ENCODE measurements at regions not wholly inside any gene's neighbourhood (a gene's known extent, or its start where the extent isn't known, plus 50 kb on each side); places are given as distances from the start of the nearest gene placed in this dataset.
"Not testable (repeated sequence)": the region's sequence is repeated elsewhere in the genome, so short reads cannot be mapped to it uniquely, and the experiment has no call there.

DNA sequence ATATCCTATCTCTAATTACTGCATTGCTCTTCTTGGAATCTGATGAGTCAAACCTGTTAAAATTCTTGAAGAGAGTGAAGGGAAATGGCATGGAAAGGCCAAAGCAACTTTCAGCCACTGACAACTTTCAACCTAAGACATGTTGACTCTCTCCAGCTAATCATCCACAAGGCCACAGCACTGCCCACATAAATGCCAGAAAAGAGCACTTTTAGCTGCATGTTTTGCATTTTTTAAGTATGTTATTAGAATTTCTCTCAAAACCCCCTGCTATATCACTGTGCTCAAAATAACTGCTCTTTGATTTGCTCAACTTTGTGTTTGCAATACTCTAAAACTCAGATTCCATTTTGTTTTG lies 352.5 kb downstream of the ADGRL2 start:
- no peak for DNase-seq

DNA sequence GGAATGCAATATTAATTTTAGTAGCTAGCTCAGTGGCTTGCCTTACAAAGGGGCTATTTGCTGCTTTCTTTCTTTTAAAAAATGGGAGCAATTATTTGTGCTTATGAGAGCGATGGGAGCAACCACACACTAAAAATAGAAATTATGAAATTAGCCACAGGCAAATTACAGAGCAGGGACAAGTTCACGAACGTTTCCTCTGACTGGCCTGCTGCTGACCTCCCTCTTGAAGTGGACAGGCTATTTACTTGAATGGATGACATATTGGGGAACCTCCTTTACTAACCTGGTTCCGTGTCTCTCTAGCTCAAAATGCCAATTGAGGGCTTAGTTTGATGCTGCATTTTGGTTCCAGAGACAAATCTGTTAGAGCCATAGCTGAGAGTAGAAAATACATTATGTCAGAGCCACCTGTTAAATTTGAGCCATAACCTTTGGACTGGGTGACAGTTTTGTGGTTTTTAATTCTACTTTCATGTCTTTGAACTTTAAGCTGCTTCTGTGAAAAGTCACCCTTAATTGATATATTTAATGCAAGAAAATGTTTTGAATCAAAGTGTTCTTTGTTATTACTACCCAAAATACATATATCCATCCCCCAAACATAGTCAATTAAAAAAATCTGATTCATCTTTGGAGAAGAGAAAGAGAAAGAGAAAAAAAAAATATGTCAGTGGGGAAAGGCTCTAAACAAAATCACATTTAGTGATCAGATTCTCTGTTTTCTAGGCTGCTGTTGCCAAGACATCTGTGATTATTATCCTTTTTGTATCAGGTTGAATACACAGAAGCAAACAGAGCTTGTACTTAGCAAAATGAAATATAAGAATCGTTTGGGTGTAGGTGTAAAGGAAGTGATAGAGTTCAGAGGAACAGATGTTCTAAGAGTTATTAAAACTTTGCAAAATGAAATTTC lies 351.9 kb downstream of the ADGRL2 start:
- DNase-seq: no peak

DNA sequence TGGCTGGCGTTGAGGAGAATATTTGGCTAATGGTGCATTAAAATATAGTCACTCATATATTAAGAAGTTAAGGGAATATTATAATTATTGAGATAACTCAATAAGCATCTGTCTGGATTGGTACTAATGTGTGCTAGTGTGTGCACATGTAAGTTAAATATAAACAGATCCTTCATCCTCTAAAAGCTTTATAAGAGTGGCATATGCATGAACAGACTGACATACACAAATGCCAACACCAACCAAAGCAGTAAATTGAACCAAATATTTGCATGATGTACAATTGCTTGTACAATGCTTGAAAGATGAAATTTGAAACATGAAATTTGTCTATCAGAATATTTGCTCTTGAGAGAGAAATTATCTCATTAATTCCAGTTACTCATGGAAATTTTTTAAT lies 344.9 kb downstream of the ADGRL2 start:
- DNase-seq: no peak

DNA sequence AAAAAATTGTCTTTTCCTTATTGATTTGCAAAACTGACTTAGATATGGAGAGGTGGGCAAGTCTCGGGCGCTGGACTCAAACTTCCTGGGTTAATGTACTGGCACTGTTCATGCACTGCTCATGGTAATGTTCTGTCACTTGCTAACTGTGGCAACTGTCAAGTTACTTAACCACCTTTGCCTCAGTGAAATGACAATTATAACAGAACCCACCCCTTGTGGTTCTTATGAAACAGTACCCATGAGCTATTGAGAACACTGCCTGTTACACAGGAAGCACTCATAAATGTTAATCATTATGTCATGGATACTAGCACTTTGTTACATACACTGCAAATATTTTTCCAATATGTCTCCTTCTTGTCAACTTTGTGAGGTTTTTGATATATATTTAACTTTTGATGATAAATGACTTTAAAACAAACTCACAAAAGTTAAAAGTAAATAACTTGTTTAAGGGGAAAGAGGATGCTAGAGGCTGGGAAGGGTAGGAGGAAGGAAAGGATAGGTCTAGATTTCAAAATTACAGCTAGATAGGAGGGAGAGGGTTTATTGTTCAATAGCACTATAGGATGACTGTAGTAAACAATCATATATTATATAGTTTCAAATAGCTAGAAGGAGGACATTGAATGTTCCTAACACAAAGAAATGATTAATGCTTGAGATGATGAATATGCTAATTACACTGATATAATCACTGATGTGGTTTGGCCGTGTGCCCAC lies 342.5 kb downstream of the ADGRL2 start:
- DNase-seq: no peak

DNA sequence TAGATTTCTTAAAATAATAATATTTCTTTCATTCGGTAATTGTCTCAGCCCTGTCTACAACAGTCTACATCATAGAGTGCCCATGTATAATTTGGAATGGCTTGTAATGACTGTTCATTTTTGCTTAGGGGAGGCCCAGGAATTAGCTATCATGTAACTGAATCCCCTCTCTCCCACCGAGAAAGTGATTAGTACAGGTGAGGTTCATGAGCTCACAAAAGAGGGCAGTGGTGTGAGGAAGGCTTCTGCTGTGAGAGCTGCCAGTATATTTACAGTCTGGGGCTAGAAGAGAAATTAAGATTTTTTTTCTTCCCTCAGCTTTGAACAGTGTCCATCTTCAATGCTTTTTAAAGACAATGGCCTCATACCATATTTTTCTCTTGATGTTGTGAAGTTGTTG lies 340.7 kb downstream of the ADGRL2 start:
- no peak for DNase-seq

DNA sequence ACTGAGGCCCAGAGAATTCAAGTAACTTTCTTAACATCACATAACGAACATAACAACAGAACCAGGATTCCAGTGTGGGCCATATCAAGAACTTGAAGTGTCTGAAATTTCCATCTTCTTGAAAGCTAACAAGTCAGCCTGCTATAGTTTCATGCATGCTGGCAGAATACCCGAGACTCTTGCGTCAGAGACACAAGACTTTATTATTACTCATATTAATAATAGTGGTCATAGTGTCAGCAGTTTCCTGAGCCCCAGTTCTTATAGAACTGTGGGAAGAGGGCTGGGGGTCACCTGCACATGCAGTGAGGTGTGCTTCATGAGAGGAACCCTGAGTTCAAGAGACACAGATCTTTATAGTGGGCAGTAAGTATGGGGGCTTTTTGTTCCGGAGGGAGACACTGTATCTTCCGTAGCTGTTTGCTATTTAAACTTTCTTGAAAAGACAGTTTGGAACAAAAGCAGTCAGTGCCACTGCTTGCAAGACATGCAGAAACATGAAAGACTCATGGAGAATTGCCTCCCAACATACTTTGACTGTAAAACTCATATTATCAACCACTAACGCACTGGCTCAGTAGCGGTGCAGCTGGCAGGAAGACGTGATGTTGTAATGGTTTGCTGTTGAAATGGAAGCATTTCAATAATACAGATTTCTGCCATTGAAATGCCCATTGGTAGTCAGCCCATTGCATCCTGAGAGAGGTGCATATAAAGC lies 339.2 kb downstream of the ADGRL2 start:
- no peak for DNase-seq

DNA sequence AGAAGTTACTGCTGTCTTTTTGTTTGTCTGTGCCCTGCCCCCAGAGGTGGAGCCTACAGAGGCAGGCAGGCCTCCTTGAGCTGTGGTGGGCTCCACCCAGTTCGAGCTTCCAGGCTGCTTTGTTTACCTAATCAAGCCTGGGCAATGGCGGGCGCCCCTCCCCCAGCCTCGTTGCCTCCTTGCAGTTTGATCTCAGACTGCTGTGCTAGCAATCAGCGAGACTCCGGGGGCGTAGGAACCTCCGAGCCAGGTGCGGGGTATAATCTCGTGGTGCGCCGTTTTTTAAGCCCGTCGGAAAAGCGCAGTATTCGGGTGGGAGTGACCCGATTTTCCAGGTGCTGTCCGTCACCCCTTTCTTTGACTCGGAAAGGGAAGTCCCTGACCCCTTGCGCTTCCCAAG lies 335.6 kb downstream of the ADGRL2 start:
- DNase-seq: not testable (repeated sequence)

DNA sequence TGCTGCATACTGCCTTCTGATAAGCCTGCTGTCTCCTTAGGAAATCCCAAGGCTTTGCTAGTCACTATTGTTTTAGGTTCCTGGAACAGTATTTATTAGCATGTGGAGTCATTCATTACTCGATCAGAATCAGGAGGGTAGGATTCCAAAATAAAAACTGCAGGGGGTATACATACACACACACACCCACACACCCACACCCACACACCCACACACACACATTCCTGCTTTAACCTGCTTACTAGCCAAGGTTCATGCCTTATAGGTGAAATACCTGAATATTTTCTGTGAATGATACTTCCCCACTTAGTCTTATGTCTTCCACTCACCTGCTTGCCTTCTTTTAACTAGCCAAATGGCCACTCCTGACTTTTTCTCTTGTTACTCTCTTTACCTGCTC lies 325.1 kb downstream of the ADGRL2 start:
- DNase-seq: no peak

DNA sequence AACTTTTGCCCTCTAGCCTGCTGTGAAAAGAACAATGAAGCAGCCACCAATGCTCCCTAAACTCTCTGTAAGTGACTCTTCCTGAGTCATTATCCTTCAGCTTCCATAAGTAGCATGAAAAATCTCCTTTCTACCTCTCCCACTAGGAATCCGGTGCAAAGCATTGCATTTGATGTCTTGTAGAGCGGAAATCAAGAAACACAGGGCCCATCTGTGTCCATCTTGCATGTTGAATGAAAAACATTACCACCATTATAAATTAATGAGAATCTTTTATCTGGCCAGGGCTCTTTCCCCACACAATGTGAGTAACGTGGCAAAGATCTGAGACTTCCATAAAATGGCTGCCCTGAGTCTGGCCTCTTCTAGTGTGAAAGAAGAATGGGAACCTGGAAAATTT lies 324.4 kb downstream of the ADGRL2 start:
- no peak for DNase-seq

DNA sequence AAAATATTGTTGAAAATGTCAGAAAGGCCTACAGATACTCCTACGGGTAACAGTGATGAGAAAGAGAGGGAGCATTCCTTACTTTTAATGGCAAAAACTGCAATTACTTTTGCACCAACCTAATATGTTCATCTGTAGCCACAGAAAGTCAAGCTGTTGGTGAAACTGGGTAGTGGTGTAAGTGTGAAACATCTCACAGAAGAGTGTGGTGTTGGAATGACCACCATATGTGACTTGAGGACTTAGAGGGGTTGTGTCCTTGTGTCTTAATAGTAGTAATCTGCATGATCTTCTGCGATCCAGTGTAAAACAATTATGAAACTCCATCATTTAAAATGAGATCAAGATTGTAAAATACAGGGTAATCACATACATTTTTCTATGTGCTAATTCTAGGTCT lies 320.7 kb downstream of the ADGRL2 start:
- no peak for DNase-seq

DNA sequence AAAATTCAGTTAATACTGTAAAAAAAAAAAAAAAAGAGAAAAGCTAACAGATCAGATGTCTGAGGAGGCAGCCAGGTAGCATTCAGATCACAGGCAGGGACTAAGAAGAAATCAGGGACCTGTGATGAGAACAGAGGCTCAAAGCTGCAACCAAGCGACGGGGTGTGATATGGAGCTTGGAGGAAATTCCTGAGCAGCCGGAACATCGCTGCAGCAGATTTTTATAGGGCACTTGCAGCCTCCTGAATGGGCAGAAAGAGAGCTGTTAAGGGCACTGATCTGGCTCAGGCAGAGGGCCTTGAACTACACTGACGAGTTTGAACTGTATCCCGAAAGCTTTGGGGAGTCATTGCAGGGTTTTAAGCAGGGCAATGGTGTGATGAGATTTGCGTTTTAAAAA lies 315.4 kb downstream of the ADGRL2 start:
- DNase-seq: no peak

DNA sequence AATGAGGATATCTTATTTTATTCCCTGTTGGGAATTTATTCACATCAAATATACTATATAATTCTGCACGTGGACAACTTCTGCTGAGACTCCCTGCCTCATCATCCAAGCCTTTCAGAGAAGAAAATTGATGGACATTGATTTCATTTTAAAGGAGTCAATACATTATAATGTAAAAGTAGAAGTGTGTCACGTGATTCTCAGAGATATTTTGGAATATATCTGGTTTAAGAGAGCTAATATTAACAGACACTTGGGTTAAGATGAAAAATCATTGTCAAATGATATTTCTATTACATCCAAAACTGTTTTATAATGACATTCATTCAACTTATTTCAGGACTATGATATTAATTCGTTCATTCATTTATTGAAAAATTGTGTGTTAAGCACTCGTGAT lies 314.2 kb downstream of the ADGRL2 start:
- no peak for DNase-seq

DNA sequence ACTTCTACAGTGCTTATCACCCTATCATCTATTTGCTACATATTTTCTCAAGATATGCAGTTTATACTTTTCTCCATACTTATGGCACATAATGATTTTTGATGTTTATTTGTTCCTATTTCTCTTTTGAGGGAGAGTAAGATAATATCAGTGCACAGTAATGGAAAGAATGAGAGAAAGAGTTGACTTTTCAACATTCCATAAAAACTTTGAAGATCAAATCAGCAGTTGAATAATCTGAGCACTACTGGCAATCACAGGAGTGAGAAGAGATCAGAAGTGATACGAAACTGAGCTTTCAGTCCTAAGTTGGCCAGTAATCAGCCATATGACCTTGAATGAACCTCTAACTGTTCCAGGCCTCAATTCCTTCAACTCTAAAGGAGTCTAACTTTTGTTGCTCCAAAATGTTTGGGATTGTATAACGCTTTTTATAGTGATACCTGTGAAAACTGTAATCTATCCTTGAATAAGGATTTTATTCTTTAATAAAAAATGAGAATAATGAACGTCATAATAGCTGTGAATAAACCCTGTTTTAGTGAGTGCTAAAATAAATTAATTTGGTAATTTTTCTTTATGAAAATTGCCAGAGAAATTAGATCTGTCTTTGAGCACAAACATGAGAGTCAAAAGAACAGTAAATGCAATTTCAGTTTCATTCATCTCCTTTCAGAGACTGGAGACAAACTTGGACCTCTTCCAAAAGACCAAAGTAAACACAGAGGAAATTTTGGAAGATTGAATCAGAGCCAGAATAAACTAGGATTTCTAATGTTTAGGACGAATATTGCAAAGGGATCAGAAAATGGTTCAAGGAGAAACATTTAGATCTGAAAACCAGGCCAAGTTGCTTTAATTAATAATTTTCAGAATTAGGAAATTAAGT lies 309.9 kb downstream of the ADGRL2 start:
- DNase-seq: no peak

DNA sequence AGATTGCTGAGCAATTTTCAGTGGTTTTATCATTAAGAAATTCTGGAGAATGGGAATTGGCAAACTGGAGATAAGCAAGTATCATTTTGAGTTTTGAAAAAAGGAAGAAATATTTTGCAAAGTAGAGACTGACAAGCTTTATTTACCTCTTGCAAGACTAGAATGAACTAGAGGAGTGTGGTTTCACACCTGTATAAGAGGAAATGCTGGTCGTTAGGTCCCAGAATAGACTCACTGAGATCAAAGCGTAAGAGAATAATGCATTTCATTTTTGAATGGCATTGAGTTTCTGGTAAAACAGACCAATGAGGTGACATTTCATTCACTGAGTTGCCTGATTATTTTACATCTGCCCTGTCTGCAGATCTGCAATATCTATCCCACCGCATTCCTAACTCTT lies 308.1 kb downstream of the ADGRL2 start:
- DNase-seq: no peak

DNA sequence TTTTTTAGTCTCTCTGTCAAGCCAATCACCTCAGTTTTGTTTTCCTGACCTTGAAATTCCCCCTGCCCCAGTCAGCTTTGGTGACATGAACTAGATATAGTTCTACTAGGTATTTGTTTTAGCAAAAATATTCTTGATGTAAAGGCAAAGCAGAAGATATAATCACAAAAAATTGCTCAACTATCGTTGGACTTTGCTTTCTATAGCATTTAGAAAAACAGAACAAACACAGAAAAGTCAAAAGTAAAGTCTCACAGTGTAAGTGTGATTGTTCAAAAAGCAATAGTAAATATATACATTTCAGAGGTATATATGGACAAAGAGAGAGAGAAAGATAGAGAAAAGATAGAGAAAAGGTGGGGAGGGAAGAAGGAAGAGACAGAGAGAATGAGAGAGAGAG lies 305.9 kb downstream of the ADGRL2 start:
- no peak for DNase-seq

DNA sequence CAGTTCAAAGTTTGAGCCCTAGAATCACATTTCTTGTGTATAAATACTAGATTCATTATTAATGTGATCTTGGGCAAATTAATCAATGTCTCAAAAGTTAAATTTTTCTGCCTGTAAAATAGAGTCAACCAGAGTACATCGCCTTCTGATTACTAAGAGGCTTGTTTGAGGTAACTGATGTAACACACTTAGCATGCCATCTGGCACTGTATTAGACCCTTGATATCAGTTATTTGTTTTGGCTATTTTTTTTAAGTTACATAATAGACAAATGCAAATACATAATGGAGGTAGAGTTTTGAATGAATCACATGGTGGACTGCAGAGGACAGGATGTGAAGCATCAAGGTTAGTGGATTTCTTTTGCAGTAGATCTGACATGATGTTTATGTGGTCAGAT lies 298.4 kb downstream of the ADGRL2 start:
- no peak for DNase-seq

DNA sequence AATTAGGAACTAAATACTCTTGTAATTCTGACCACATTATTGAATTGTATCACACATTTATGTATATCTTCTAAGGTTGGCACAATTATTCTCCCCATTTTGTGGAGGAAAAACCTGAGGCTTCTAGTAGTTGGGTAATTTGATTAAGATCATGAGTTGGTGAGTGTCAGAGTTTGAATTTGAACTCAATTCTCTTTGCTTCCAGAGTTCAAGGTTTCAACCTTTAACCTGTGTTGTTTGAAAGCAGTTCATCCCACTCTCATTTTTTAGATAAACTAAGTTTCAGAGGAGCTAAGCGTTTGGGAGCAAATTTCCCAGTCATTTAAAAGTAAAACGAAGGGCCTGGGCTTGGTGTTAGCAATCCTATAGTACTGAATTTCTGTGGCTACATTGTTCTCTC lies 293.4 kb downstream of the ADGRL2 start:
- DNase-seq: no peak

DNA sequence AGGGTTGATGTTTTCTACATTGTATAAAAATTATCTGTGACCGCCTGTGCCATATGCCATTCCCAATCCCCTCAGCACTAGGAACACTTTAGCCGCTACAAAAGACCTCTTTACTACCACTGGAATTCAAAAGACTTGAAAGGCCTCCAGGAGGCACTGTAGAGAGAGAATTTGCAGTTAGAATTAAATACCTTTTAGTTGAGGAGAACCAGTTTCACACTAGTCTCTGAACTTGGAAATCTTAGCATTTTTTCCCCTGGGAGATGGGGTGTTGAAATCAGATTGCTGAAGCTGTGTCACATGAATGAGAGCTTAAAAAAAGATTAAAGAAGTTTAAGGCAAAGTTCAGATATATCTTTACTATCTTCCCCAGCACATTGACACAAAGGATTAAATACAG lies 291.0 kb downstream of the ADGRL2 start:
- DNase-seq: no peak

DNA sequence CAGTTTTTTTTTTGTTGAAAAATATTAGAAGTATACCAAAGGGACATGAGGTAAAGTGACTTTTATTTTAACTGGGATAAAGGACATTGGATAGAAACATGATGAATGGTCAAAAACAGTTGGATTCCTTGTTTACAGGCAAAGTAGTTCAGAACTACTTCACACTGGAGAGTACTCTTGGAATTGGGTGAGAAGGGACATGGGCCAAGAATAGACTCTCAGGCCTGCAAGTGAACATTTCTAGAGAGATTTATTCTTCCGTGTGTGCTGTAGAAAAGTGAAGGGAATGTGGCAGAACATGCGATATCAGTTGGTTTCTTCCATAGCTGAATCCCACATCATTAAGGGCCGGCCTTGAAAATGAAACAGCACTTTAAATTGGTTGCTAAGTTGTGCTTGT lies 290.5 kb downstream of the ADGRL2 start:
- DNase-seq: no peak

DNA sequence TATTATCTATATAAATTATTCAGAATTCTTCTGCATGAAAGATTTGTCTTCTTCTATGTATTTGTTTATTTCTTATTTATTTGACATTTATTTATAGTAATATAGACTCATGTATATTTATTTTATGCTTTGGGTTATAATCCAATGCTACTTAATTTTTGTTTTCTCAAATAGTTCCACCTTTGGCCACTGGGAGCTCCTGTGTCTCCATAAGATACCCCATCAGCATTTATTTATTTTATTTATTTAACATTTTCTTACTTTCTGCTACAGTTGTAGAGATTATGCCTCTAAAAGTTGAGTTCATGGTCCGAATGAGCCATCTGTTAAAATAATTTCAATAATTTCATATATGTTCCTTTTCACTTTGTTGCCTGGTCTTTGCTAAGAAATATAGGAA lies 289.4 kb downstream of the ADGRL2 start:
- no peak for DNase-seq

DNA sequence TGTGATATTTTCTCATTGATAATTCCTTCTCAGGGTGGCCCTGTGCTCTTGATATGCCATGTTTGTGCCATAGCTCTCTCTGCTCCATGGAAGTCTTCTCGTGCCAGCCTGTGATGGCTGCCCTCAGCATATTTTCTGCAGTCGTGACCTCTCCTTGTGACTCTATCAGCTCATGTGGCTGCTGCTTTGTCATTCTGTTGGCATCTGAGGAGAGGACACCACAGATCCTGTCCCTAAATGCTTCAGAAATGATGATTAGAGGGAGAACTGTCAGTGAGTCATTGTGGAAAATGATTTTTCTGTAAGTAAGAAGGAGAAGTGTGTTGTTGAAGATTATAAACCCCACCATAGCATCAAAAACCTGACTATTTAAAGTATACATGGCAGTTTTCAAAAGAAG lies 286.0 kb downstream of the ADGRL2 start:
- no peak for DNase-seq

DNA sequence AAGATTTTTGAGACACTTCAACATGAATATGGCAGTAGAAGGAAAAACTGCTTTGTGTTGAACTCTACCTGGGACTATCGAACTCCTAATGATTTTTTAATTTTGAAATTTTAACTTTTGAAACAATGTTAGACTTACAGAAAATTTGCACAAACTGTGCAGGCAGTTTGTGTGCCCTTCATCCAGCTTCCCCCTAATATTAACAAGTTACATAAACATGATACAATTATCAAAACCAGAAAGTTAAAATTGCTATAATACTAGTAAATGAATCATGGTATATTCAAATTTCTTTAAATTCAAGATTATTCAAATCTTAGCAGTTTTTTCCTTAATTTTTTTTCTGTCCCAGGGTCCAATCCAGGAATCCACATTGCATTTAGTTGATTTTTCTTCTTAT lies 278.9 kb downstream of the ADGRL2 start:
- no peak for DNase-seq

DNA sequence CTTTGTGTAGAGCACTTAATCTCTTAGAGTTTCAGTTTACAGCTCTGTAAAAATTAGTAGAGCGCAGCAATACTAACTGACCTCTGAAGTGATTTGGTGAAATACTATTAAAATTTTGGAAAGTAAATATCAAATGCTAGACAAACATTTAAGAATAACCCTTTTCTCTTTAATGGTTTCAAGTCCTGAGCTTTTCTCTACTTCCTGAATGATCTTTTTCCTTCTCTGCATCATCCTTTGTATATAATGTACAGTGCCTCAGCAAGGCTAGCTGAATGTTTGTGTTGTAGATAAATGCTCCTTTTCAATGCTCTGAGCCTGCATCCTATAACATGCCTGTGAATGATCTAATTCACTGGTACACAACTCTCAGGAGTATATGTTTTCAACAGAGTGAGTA lies 272.9 kb downstream of the ADGRL2 start:
- no peak for DNase-seq
